ENCODE measurements at regions not wholly inside any gene's neighbourhood (a gene's known extent, or its start where the extent isn't known, plus 50 kb on each side); places are given as distances from the start of the nearest gene placed in this dataset.

- TF ChIP-seq CTCF (IDR thresholded peaks at IDR 0.05) (no peak), POLR2A (IDR thresholded peaks at IDR 0.05) (no peak)
These were observed 255.9 kb upstream of the KITLG start for GRCh38 chr12:88836156-88836555.
